GM08714 (cell line): ENCODE measurements at regions not wholly inside any gene's neighbourhood (a gene's known extent, or its start where the extent isn't known, plus 50 kb on each side); places are given as distances from the start of the nearest gene placed in this dataset.

Source experiments
- H3K4me3 ChIP-seq: fragments of 200-500 bp; sonication (Bioruptor generic); 2 replicates; pipeline ENCODE4 v1.5.1; 2014; ENCODE audit warnings: mild to moderate bottlenecking, low read length, inconsistent platforms
- ZNF274 ChIP-seq: IDR thresholded peaks from 2 replicates; pipeline ENCODE4 v1.6.1; 2012; ENCODE audit warnings: mild to moderate bottlenecking, low read depth, low read length

DNA sequence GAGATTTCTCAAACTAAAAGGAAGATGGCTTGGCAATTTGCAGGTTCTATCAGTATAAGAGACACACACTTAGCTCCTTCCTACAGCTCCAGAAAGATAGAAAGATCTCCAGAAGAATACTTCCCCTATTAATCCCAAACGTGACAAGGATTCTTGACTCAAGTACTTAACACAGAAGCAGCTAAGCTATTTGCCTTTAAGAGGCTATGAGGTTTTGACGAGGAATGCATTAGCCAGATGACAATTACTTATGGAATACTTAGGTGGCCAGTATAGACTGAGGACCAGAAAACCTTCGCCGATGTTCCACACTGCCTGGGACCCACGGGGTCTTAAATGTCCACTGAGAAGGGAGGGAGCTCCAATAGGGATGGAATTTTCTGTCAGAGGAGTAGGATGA, 340.5 kb upstream of the KIF2A start:
- TF ChIP-seq ZNF274, result no peak

DNA sequence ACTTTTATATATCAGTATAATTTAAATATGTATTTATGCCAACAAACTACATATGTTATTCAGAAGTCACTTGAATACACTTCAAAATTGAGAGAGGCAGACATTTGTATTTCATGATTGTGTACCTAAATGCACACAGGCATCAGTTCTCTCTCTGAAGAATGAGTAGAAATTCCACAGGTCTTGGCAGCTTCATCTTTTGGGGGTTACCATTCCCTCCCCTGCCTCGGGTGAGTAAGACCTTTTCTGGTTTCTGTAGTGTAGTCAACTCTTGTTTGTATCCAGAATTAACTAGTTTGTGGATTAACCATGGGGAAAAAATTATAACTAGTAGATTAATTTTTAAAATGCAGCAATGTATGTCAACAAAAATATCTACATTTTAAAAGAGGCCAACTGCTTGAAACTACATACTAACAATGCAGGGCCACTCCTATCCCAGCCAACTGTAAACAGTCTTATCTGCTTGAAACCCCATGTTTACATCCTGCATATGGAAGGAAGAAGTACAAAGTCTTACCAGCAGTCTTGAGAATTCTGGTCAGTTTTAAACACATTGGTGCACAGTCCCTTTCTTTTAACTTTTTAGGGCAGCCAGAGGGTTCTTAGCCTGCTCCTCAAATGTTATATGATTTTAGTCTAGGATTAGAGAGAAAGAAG, 339.6 kb upstream of the KIF2A start:
- no peak overlapping the region for H3K4me3 ChIP-seq
- TF ChIP-seq ZNF274, result no peak

More for the DNA sequence above, 340.5 kb upstream of the KIF2A start:
- H3K4me3 ChIP-seq, result no peak overlapping the region

DNA sequence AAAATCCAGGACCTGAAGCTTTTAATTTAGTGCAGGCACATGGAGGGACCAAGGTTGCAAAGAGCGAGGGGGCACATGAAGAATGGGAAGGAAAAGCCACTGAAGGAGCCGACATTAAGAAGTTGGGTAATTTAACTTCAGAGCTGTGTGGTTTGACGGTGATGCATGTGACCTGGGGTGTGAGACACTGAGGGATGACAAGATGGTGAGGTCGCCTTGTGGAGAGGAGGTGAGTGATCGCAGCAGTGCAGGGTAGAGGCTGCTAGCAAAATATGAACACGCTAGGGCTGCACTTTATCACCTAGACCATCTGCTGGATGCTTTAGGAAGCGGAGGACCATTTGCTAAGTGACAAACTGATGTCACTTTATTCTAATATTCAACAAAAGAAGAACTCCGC, 339.0 kb upstream of the KIF2A start:
- TF ChIP-seq ZNF274, result no peak
- H3K4me3 ChIP-seq, result no peak overlapping the region

DNA sequence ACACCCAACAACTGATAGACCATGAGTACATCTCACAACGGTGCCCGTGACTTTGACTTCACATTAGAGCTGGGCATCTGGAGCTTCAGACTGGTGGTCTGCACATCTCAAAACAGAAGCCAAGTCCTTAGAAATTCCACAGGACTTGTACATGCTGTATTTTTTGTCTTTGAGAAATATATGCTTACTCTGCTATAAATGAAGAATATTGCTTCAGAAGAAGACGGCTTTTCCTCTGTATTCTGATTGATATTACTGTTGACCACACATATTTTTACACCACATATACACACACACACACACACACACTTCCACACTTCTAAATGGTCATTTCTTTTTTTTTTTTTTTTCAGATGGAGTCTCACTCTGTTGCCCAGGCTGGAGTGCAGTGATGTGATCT, 338.3 kb upstream of the KIF2A start:
- H3K4me3 ChIP-seq, result no peak overlapping the region
- no peak for TF ChIP-seq ZNF274

DNA sequence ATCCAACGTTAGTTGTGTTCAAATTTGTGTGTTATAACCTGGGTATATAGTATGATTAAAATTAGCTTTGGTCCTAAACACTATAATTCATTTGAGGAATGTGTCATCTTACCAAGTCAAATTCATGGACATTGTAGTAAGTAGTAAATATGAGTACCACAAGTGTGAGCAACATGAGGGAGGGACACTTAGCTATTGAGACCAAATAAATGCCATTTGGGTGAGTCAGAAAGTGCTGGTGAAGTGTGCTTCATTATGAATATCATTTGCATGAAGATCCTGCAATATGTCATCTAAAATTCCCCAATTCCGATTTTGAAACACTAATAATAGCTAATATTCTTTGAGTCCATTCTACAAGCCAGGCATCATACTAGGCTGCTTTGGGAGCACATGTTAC, 336.7 kb upstream of the KIF2A start:
- no peak for TF ChIP-seq ZNF274
- H3K4me3 ChIP-seq, result no peak overlapping the region

DNA sequence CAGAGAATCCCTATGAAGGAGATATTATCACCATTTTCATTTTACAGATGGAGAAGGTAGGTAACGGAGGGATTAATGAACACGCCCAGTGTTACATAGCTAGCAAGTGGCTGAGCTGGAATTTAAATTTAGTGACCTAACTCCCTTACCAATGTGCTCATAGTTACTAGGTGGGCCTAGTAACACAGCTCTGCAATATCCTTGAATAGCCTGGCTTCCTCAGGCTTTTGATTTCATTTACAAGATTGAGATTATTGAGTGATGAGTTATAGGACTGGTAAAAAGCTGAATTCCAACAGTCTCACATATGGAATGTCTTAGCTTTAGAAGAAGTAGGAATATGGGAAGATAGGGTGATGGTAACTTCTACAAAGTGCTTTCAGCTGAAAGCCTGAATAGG, 336.3 kb upstream of the KIF2A start:
- TF ChIP-seq ZNF274, result no peak
- H3K4me3 ChIP-seq, result no peak overlapping the region

DNA sequence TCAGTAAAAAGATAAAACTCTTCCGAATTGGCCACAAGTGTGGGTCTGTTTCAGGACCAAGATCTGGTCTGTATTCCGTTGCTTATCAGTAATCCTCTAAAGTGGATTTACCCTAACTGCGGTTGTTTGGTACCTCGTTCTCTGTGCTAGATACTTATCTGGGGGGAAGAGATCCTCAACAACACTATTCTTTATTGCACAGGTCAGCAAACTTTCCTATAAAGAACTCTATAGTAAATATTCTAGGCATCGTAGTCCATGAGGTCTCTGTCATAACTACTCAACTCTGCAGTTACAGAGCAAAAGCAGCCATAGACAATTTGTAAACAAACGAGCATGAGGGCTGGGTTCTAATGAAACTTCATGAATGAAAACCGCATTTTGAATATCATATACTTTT, 335.8 kb upstream of the KIF2A start:
- TF ChIP-seq ZNF274, result no peak
- no peak overlapping the region for H3K4me3 ChIP-seq

DNA sequence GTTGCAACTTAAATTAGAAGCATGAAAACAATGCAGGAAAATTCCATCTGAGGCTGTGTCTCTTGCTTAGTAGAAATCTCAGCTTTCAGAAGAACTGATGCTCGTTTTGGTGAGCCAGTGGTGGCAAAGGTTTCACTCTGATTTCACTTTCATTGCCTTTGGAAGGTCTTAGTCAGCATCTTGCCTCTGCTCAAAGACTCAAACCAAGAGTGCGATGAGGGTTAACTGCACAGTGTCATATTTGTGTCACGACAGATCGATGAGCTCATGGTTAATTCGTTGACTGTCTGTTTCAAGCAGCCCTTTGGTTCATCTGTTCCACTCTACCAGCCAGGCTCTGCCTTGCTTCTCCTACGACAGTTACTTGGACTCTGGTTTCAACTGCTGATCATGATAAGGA, 331.3 kb upstream of the KIF2A start:
- no peak overlapping the region for H3K4me3 ChIP-seq
- no peak for TF ChIP-seq ZNF274

DNA sequence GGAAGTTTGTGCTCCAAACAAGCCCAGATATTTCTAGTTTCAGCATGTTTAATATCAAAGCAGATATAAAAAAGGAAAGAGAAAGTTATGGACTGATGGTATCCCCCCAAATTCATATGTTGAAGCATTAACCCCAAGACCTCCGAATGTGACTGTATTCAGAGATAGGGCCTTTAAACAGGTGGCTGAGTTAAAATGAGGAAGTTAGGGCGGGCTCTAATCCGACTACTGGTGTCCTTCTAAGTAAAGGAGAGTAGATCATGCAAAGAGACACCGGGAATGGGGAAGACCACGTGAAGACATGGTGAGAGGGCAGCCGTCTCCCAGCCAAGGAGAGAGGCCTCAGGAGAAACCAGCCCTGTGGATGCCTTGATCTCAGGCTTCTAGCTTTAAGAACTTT, 324.1 kb upstream of the KIF2A start:
- TF ChIP-seq ZNF274, result no peak
- H3K4me3 ChIP-seq, result no peak overlapping the region

DNA sequence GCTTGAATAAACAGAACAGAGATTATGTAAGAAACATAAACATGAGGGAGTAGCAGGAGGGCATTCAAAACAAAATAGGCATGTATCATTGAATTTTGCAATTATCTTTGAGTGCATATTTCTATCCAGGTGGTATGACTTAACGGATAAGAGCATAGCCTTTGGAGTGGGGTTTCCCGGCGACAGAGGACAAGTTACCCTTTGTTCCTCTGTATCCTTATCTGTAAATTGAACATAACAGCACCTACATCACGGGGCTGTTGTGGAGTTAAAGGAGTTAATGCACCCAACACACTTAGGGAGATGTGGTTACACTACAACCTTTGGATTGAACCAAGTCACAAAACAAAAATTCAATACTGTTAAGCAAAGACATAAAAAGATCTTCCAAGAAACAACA, 314.6 kb upstream of the KIF2A start:
- H3K4me3 ChIP-seq, result no peak overlapping the region
- no peak for TF ChIP-seq ZNF274

DNA sequence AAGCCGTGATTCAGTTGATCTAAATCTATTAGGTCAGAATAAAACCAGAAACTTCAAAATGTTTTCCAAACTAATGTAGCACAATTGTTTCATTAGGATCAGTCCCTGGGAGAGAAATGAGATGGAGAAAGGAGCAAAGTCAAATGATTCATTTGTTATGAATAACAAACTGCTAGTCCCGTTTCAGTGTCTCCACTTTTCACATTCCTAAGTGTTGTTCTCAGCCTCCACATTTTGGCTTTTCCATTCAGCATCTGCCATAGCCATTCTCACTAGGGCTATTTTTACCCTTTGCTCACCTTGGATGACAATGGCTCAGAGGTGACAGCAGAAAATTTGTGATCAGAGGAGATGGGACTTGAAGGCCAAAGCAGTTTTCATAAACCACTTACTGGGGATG, 314.1 kb upstream of the KIF2A start:
- H3K4me3 ChIP-seq, result no peak overlapping the region
- no peak for TF ChIP-seq ZNF274

DNA sequence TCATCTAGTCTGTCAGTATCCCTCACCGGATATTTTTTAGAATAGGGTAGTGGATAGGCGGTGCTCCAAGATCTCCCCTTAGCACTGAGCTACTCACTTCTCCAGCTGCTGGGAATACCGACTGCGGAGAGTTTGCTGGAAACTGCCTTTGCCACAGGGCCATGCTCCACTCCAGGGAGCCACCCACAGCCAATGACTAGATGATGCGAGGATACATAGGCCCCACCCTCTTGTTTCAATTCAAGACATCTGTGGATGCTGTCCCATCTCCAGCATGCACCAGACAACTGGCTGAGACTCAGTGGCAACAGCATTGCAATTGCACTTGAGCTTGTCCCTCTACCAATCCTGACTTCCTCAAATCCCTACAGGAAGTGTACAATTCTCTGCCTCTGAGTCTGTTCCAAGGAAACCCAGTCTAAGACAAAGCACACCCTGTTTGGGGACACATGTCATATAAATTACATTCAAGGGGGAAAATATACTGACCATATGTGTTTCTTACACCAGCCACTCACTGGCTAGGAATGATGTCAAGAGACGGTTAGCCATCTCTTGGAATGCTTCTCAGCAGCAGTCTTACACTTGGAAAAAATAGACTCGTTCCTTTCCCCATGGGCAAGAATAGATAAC, 312.6 kb upstream of the KIF2A start:
- no peak overlapping the region for H3K4me3 ChIP-seq
- TF ChIP-seq ZNF274, result no peak

DNA sequence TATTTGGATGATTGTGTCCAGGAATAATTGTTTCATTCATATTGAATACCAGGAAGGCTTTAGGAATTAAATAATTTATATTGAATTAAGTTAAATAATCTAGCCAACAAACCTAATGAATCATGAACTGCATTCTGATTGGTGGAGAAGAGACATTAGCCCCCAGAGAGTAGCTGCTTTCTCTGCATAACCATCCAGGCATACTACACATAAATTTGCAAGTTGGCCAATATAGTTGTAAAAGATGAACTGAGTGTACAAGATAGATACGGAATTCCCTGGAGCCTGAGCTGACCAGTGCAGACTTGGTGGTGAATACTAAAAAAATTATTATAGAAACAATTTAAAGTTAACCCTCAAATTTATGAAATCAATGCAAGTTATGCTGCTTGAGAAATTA, 311.8 kb upstream of the KIF2A start:
- TF ChIP-seq ZNF274, result no peak

DNA sequence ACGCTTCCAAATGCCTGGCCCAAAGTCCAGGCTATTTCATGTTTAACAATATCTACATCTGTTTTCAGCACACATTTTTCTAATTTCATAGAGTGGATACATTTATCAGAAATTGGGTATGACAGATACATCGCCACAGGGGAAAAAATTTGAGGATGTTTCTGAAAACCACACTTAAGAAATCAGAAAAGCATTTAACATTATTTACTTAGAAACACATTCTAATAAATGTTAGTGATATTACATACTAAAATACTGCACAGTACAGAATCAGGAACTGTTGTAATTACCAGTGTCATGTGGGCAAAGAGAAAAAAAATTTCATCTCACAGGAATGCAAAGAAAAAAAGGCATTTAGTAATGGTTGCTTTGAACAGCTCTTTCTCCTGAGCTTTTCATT, 310.5 kb upstream of the KIF2A start:
- H3K4me3 ChIP-seq, result no peak overlapping the region
- no peak for TF ChIP-seq ZNF274

More for the DNA sequence above, 311.8 kb upstream of the KIF2A start:
- no peak overlapping the region for H3K4me3 ChIP-seq

DNA sequence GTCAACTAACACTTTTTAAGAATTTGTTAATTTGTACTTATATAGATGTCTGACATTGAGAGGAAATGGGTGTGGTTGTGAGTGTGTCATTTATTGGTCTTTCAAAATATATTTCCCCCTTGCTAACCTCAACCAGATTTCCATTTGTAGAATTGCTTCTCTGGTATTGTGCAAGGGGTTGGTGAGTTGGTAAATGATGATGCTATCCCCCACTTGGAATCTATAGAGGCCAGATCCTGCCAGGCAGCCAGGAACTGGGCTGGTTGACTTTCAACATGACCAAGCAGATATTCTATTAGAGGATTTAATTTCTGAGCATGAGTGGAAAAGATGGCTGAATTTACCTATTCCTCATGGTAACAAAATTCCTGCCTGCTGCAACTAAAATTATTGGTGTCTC, 306.6 kb upstream of the KIF2A start:
- TF ChIP-seq ZNF274, result no peak
- no peak overlapping the region for H3K4me3 ChIP-seq

DNA sequence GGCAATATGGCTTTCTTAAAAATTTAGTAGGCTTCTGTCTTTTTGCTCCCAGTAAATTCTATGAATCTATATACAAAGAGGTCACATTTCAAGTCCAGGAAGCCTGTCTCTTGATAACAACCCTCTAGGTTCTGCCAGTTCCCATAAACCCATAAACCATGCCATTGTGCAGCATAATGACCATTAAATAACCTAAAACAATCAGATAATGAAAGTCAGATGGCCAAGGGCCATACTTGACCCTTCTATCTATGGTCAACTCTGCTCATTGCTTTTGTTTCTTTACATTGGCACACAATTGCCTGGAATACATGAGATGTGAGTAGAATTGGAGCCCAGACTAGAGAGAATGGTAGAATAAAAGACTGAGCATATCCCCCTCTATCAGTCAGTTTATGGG, 305.4 kb upstream of the KIF2A start:
- TF ChIP-seq ZNF274, result no peak
- no peak overlapping the region for H3K4me3 ChIP-seq

DNA sequence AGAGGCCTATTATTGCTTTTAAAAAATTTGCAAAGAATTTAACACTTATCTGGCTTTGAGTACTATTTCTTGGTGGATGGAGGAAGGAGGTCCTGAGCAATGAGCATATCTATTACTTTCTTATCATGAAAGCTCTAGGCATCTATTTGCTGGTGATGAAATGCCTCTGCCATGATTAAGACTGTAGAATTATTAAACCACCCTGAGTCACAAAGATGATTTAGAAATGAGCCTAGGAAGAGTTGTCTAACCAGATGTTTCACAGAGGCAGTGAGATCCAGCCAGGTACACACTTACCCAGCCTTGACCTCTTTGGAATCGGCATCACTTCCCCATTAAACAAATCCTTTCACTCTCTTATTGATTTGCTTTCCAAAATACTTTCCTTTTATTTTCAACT, 304.4 kb upstream of the KIF2A start:
- no peak overlapping the region for H3K4me3 ChIP-seq
- TF ChIP-seq ZNF274, result no peak
